ENCODE measurements at regions not wholly inside any gene's neighbourhood (a gene's known extent, or its start where the extent isn't known, plus 50 kb on each side); places are given as distances from the start of the nearest gene placed in this dataset.
A peak's percentile ranks its signal among the peaks of the same experiment; 100 is the strongest.

- no peak for TF ChIP-seq CTCF (conservative IDR thresholded peaks at IDR 0.05; ENCODE audit: low read depth, low read length)
- H3K4me3 ChIP-seq (ENCODE audit: low read depth, low read length): no peak overlapping the region
- DNase-seq (ENCODE audit: low read depth): no peak
These were observed 80.8 kb upstream of the PIK3R1 start for GRCh38 chr5:68134669-68135313.

- peak; percentile 32 for DNase-seq (ENCODE audit: low read depth)
- no peak overlapping the region for H3K4me3 ChIP-seq (ENCODE audit: low read depth, low read length)
- no peak for TF ChIP-seq CTCF (conservative IDR thresholded peaks at IDR 0.05; ENCODE audit: low read depth, low read length)
These were observed 81.4 kb upstream of the PIK3R1 start for GRCh38 chr5:68134033-68134668.

GRCh38 chr5:68130253-68130652 is 85.3 kb upstream of the PIK3R1 start:
- no peak overlapping the region for H3K4me3 ChIP-seq (ENCODE audit: low read depth, low read length)
- TF ChIP-seq CTCF (conservative IDR thresholded peaks at IDR 0.05; ENCODE audit: low read depth, low read length): no peak
- DNase-seq (ENCODE audit: low read depth): no peak

GRCh38 chr5:68129364-68129763 is 86.2 kb upstream of the PIK3R1 start:
- DNase-seq (ENCODE audit: low read depth): no peak
- H3K4me3 ChIP-seq (ENCODE audit: low read depth, low read length): no peak overlapping the region
- TF ChIP-seq CTCF (conservative IDR thresholded peaks at IDR 0.05; ENCODE audit: low read depth, low read length): no peak

- DNase-seq (ENCODE audit: low read depth): no peak
- H3K4me3 ChIP-seq (ENCODE audit: low read depth, low read length): no peak overlapping the region
- TF ChIP-seq CTCF (conservative IDR thresholded peaks at IDR 0.05; ENCODE audit: low read depth, low read length): no peak
These were observed 88.7 kb upstream of the PIK3R1 start for GRCh38 chr5:68126886-68127285.

GRCh38 chr5:68122439-68123328 is 92.9 kb upstream of the PIK3R1 start:
- H3K4me3 ChIP-seq (ENCODE audit: low read depth, low read length): no peak overlapping the region
- TF ChIP-seq CTCF (conservative IDR thresholded peaks at IDR 0.05; ENCODE audit: low read depth, low read length): no peak
- DNase-seq (ENCODE audit: low read depth): no peak
